ENCODE measurements at regions not wholly inside any gene's neighbourhood (a gene's known extent, or its start where the extent isn't known, plus 50 kb on each side); places are given as distances from the start of the nearest gene placed in this dataset.

DNA sequence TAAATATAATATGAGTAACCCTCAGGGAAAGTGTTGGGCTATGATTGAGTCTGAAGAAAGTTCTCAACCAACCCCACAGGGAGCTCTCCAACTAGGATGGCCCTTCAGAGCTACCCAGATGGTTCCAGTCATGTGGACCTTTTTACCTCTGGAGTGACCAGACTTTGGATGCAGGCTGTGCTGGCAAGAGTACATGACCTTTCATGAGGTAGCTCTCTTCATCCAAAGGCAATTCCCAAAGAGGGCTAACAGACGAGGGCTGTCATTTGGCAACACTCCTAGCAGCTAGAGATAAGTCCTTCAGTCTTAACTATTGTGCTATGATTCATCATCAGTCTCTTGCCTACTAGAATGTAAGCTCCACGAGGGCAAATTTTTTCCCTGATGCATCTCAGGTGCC, 75.4 kb downstream of the DUSP6 start:
- TF ChIP-seq GATA2 (IDR thresholded peaks at IDR 0.05; ENCODE audit: low read depth, low read length) (no peak), GATA3 (IDR thresholded peaks at IDR 0.05; ENCODE audit: low read depth, low read length) (no peak)
